B cell (primary cell): ENCODE measurements at regions not wholly inside any gene's neighbourhood (a gene's known extent, or its start where the extent isn't known, plus 50 kb on each side); places are given as distances from the start of the nearest gene placed in this dataset.

Experiments used
- ATAC-seq: fragments of 200-7000 bp; cut with Tn5 transposase; one replicate; pipeline ENCODE4 v1.10.0; 2021; ENCODE audit warnings: low read depth, mild to moderate bottlenecking, moderate number of reproducible peaks, moderate library complexity
- CTCF ChIA-PET: fragments of 350-600 bp; sonication (Branson Sonifier 250); formaldehyde crosslinking; loops from one replicate; lab custom pipeline; 2021; ENCODE audit warnings: antibody characterized with exemption, inconsistent platforms; lab: Charles Lee
- POLR2A ChIA-PET: fragments of 350-600 bp; sonication (Branson Sonifier 250); formaldehyde crosslinking; loops from one replicate; lab custom pipeline; 2021; ENCODE audit warnings: antibody characterized with exemption; lab: Charles Lee
- DNase-seq: peaks from one replicate; pipeline ENCODE4 v3.0.0; 2013
- H2AFZ ChIP-seq: 2 replicates; pipeline ENCODE4 v1.6.1; 2012; ENCODE audit warnings: mild to moderate bottlenecking, low read depth, low read length; ENCODE audit not compliant: insufficient read depth, poor library complexity, severe bottlenecking
- H3K27ac ChIP-seq, 2 donors: 1 replicate in 1 of 2; 2 replicates in 1 of 2; pipeline ENCODE4 v1.5.1; 2012 to 2013; ENCODE audit warnings: low read length in 2 of 2, mild to moderate bottlenecking in 2 of 2, moderate library complexity in 1 of 2
- H3K27me3 ChIP-seq, 4 experiments: fragments of 200-600 bp in 1 of 4; sonication (generic) in 1 of 4; replicated peaks in 1 of 4; 1 replicate in 2 of 4; 2 replicates in 2 of 4; pipeline versions ENCODE4 v1.6.1 to v1.7.0; 2013 to 2016; ENCODE audit warnings: low read length in 3 of 4, mild to moderate bottlenecking in 2 of 4, mixed read lengths in 1 of 4, moderate library complexity in 1 of 4; ENCODE audit not compliant: insufficient read depth in 4 of 4, control insufficient read depth in 3 of 4; ENCODE audit errors: control extremely low read depth in 1 of 4
- H3K36me3 ChIP-seq, 2 experiments: replicated peaks in 1 of 2; 1 replicate in 1 of 2; 2 replicates in 1 of 2; pipeline versions ENCODE4 v1.6.1 to v1.7.1; 2013; ENCODE audit warnings: low read length in 1 of 2; ENCODE audit not compliant: insufficient read depth in 2 of 2, control insufficient read depth in 1 of 2; ENCODE audit errors: control extremely low read depth in 1 of 2, extremely low read depth in 1 of 2
- H3K4me1 ChIP-seq, 2 donors: fragments of 200-600 bp in 1 of 2; sonication (generic) in 1 of 2; 1 replicate in 1 of 2; 2 replicates in 1 of 2; pipeline versions ENCODE4 v1.5.1 to v1.6.1; 2013 to 2017; ENCODE audit warnings: low read length in 2 of 2; ENCODE audit not compliant: control insufficient read depth in 2 of 2, insufficient read depth in 2 of 2
- H3K4me2 ChIP-seq: replicated peaks from 2 replicates; pipeline ENCODE3; 2012; ENCODE audit warnings: mild to moderate bottlenecking, low read depth, low read length; ENCODE audit not compliant: poor library complexity, severe bottlenecking
- H3K4me3 ChIP-seq, 5 experiments: fragments of 200-600 bp in 1 of 5; sonication (generic) in 1 of 5; 1 replicate in 3 of 5; 2 replicates in 2 of 5; pipeline versions ENCODE4 v1.5.1 to v1.7.0; 2011 to 2016; ENCODE audit warnings: low read length in 4 of 5, mild to moderate bottlenecking in 4 of 5, low read depth in 2 of 5, control low read depth in 1 of 5, moderate library complexity in 1 of 5; ENCODE audit not compliant: insufficient read depth in 1 of 5; ENCODE audit errors: control extremely low read depth in 1 of 5, extremely low read depth in 1 of 5
- H3K79me2 ChIP-seq: fragments of 200-600 bp; sonication (generic); one replicate; pipeline ENCODE4 v1.6.0; 2016; ENCODE audit warnings: low read length; ENCODE audit not compliant: control insufficient read depth, insufficient read depth
- H3K9ac ChIP-seq: fragments of 200-600 bp; sonication (generic); 2 replicates; pipeline ENCODE4 v1.6.1; 2017; ENCODE audit warnings: mild to moderate bottlenecking, low read length, moderate library complexity
- H3K9me3 ChIP-seq, 3 donors: one replicate each; pipeline versions ENCODE4 v1.6.1 to v1.7.1; 2013; ENCODE audit warnings: low read length in 2 of 3; ENCODE audit not compliant: control insufficient read depth in 2 of 3, insufficient read depth in 1 of 3; ENCODE audit errors: control extremely low read depth in 1 of 3
- H4K20me1 ChIP-seq: 2 replicates; pipeline ENCODE4 v1.6.0; 2012; ENCODE audit warnings: mild to moderate bottlenecking, low read length; ENCODE audit not compliant: insufficient read depth, control insufficient read depth, poor library complexity, severe bottlenecking
- H3K27ac Mint-ChIP-seq: one replicate; pipeline ENCODE4 v1.8.0; 2021; ENCODE audit warnings: mixed read lengths
- H3K27me3 Mint-ChIP-seq: one replicate; pipeline ENCODE4 v1.8.0; 2021; ENCODE audit warnings: mixed read lengths
- H3K4me1 Mint-ChIP-seq: one replicate; pipeline ENCODE4 v1.8.0; 2021; ENCODE audit warnings: mixed read lengths
- H3K4me3 Mint-ChIP-seq: one replicate; pipeline ENCODE4 v1.8.0; 2021; ENCODE audit warnings: mixed read lengths
- H3K9me3 Mint-ChIP-seq: one replicate; pipeline ENCODE4 v1.8.0; 2022; ENCODE audit warnings: mixed read lengths; ENCODE audit not compliant: insufficient read depth
- CTCF ChIP-seq: fragments of 200-600 bp; IDR thresholded peaks from one replicate; pipeline ENCODE4 v1.8.0; 2022; ENCODE audit warnings: antibody characterized with exemption, mild to moderate bottlenecking
- EZH2 ChIP-seq: IDR thresholded peaks from 2 replicates; pipeline ENCODE4 v1.6.1; 2012; ENCODE audit warnings: borderline replicate concordance, low read depth, mild to moderate bottlenecking, moderate library complexity, low read length; ENCODE audit not compliant: insufficient read depth, poor library complexity, severe bottlenecking
- WGBS: methylation state at CpG from one replicate; pipeline ENCODE4 v1.1.5; 2013; ENCODE audit warnings: missing lambda C conversion rate; ENCODE audit not compliant: insufficient coverage; 5-methylcytosine and 5-hydroxymethylcytosine counted together
- intact Hi-C: fragments of 100-400 bp; cut with micrococcal nuclease; formaldehyde crosslinking; loops from one replicate; pipeline ENCODE4 v1.10.0; 2022

- Histone ChIP-seq H3K27me3 (no peaks in the 10 kb centered on the region), H3K79me2 (no peaks in the 10 kb centered on the region), H3K27ac (no peak overlapping the region), H3K4me2 (no peak overlapping the region), H4K20me1 (no peaks in the 10 kb centered on the region), H3K36me3 (no peaks in the 10 kb centered on the region), H3K9me3 (peaks cover 0 to 17% (median 0%) of the 10 kb centered on the region in 3 donors), H3K4me1 (no peaks in the 10 kb centered on the region), H2AFZ (no peak overlapping the region), H3K9ac (no peak overlapping the region), H3K4me3 (no peak overlapping the region)
- DNase-seq (no peak), ATAC-seq (no peak)
- POLR2A ChIA-PET = no interaction called here
- H3K9me3 Mint-ChIP-seq = peaks cover 3% of the 10 kb centered on the region
- 73% methylated on average over 4 of the region's 4 CpGs for WGBS
- CTCF ChIA-PET = no interaction called here
- no peaks in the 10 kb centered on the region for H3K27me3 Mint-ChIP-seq
- H3K27ac Mint-ChIP-seq = no peak overlapping the region
- TF ChIP-seq CTCF (no peak), EZH2 (no peak)
- no peaks in the 10 kb centered on the region for H3K4me1 Mint-ChIP-seq
- intact Hi-C loops = no loop called here
- H3K4me3 Mint-ChIP-seq = no peak overlapping the region
Measured at GRCh38 chr9:25427290-25427689, 251.0 kb downstream of the TUSC1 start.

- peaks cover 7% of the 10 kb centered on the region for H3K9me3 Mint-ChIP-seq
Measured at GRCh38 chr9:25421560-25421959, 256.7 kb downstream of the TUSC1 start.

More at GRCh38 chr9:25421560-25421959, 256.7 kb downstream of the TUSC1 start:
- ChIA-PET POLR2A (no interaction called here), CTCF (no interaction called here)
- H3K27me3 ChIP-seq = no peaks in the 10 kb centered on the region
- no peak overlapping the region for H3K4me3 ChIP-seq
- H2AFZ ChIP-seq = no peak overlapping the region
- H3K79me2 ChIP-seq = no peaks in the 10 kb centered on the region
- DNase-seq (no peak), ATAC-seq (no peak)
- H3K27ac ChIP-seq = no peak overlapping the region
- no CpG with 5 or more reads among the region's 1 CpG for WGBS
- no peaks in the 10 kb centered on the region for H3K4me1 ChIP-seq
- no peak overlapping the region for H3K9ac ChIP-seq
- H3K4me3 Mint-ChIP-seq = no peak overlapping the region
- H3K9me3 ChIP-seq = peaks cover 0 to 6% (median 0%) of the 10 kb centered on the region in 3 donors
- TF ChIP-seq EZH2 (no peak), CTCF (no peak)
- no peak overlapping the region for H3K27ac Mint-ChIP-seq
- no peak overlapping the region for H3K4me2 ChIP-seq
- intact Hi-C loops = no loop called here
- H3K27me3 Mint-ChIP-seq = no peaks in the 10 kb centered on the region
- H3K4me1 Mint-ChIP-seq = no peaks in the 10 kb centered on the region
- no peaks in the 10 kb centered on the region for H4K20me1 ChIP-seq
- H3K36me3 ChIP-seq = no peaks in the 10 kb centered on the region
